ENCODE measurements at regions not wholly inside any gene's neighbourhood (a gene's known extent, or its start where the extent isn't known, plus 50 kb on each side); places are given as distances from the start of the nearest gene placed in this dataset.

- DNase-seq (ENCODE audit: low spot score), result no peak
These were observed 63.7 kb upstream of the BAIAP2L1 start for GRCh38 chr7:98464558-98464940.

DNA sequence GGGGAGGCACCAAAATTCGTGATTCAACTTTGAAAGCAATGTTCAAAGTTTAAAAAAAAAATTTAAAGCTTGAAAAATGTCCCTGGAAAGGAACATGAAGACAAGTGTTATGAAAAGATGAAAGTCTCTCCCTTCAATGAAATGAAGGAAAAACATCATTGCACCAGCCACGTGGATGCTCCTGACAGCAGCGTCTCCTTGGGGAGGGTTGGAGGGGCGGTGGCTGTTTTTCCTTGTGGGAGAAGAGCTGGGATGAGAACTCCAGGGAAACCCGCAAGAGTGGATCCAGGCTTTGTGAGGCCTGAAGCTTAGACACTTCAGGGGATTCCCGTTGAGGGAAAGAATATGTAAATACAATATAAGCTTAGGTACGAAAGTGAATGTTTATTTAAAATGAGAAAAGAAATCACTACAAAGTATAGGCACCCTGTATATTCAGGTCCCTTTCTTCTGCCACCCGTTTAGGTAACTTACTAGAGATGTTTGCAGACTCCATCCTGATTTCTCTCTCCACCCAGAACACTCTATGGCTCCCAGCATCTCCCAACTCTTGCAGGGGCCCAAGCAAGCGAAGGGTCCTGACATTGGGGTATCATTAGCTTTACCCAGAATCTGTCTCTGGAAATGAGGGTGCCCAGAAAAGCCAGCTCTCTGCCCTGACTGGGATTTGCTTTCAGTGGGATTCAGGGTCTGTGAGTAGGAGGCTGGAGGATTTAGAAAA, 63.1 kb upstream of the BAIAP2L1 start:
- no peak for DNase-seq (ENCODE audit: low spot score)

- DNase-seq (ENCODE audit: low spot score), result no peak
These were observed 62.2 kb upstream of the BAIAP2L1 start for GRCh38 chr7:98462911-98463633.

DNA sequence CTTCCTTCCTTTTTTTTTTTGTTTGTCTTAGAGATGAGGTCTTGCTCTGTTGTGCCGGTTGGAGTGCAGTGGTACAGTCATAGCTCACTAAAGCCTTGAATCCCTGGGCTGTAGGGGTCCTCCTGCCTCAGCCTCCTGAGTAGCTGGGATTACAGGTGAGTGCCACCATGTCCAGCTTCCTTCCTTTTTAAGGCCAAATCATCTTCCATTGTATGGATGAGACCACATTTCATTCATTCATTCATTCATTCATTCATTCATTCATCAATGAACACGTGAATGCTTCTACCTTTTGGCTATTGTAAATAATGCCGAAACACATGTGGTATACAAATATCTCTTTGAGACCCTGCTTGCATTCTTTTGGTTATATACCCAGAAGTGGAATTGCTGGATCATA, 60.0 kb upstream of the BAIAP2L1 start:
- no peak for DNase-seq (ENCODE audit: low spot score)

- no peak for DNase-seq (ENCODE audit: low spot score)
These were observed 58.6 kb upstream of the BAIAP2L1 start for GRCh38 chr7:98459529-98459928.

DNA sequence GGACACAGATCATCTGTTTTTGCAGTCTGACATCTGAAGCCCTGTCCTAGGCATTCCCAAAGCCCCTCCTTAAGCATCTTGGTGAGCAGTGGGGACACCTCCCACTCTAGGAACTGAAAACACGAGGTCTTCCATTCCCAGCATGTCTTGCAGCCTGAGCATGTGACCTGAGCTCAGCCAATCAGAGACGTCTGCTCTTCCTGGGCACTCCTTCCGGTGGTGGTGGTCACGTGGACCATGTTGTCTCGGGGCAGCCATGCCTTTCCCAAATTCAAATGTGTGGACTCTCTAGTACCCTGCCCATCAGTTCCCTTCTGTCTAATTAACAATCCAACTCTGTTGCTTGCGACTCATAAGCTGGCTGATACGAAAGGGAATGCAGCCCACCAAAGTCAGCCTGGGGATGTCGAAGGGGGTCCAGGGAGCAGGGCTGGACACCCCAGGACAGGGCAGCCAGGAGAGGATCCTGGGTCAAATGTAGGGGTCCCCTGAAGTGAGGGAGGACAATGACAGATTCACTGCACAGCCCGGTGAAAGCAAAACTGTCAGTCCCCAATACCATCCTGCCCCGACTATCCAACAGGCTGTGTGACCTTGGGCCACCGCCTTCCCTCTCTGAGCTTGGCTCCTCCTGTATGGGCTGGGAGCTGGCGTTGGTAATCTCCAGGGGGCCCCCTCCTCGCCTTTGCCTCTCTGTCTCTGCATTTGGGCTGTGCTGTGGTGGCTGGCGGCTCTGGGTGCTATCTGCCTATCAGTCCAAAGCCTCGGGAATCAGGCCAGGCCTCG, 57.4 kb upstream of the BAIAP2L1 start:
- no peak for DNase-seq (ENCODE audit: low spot score)

DNA sequence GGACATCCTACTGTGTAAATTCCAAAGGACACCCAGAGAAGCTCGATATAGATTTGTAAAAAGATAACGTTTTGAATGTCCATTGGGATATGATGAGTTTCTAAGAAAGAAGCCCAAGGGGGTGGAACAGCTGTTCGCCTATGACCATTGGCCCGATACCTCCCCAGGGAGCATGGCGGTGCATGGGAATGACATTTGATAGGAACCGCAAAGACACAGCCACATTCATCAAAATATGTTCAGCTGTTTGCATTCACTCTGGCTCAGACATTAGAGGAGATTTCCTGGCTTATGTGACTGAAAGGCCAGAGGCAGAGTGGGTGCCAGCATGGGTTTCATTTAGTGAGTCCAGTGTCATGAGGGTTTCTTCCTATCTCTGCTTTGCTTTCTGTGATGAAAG, 56.0 kb upstream of the BAIAP2L1 start:
- no peak for DNase-seq (ENCODE audit: low spot score)

DNA sequence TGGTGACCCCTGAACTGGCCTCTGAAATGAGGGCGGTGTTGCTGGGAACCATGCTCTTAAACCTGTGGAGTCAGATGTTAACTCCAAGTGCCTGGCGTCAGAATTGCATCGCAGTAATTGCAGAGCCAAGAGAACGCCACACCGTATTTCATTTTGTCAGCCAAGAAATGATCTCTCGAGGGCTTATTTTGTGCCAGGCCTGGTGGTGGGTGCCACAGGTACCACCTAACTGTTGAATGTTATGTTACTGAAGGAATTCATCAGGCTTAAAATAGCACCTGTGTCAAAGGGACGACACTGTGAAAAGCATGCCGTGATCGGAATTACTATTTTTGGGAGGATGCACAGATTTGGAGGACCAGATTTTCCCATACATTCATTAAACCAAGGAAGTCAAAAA, 51.9 kb upstream of the BAIAP2L1 start:
- no peak for DNase-seq (ENCODE audit: low spot score)

Data from HuH-7.5 (cell line).